A549 (cell line): ENCODE measurements at regions not wholly inside any gene's neighbourhood (a gene's known extent, or its start where the extent isn't known, plus 50 kb on each side); places are given as distances from the start of the nearest gene placed in this dataset.

ENCODE experiments used
- ATAC-seq, 2 experiments: fragments of 200-7000 bp in 1 of 2; fragments of >200 bp in 1 of 2; cut with Nextera tagmentation in 1 of 2; cut with Tn5 transposase in 1 of 2; 3 replicates each; pipeline versions ENCODE4 v1.8.0 to v1.9.1; 2018 to 2020; ENCODE audit warnings: mild to moderate bottlenecking in 1 of 2, moderate library complexity in 1 of 2
- CTCF ChIA-PET: fragments of 300-600 bp; sonication (Branson Sonifier 250); formaldehyde crosslinking; extraction: SDS; loops from one replicate; lab custom pipeline; 2021; ENCODE audit warnings: antibody characterized with exemption, inconsistent platforms; lab: Yijun Ruan, JAX
- POLR2A ChIA-PET: fragments of 350-600 bp; formaldehyde crosslinking; extraction: SDS; loops from one replicate; lab custom pipeline; 2021; ENCODE audit warnings: antibody characterized with exemption, inconsistent platforms; lab: Yijun Ruan, JAX
- DNase-seq, 2 experiments: peaks; one replicate each; pipeline versions ENCODE4 v3.0.0 to v3.0.0-alpha.2; 2011 to 2016; ENCODE audit warnings: low read depth in 1 of 2, low spot score in 1 of 2
- FAIRE-seq: peaks from 2 replicates; lab custom pipeline; 2011; peaks lifted over from hg19 to GRCh38; lab: Jason Lieb, UNC
- H3K27ac ChIP-seq, 2 experiments: fragments of >200 bp; sonication (Bioruptor Twin); formaldehyde crosslinking; 3 replicates each; pipeline ENCODE4 v1.5.1; 2016 to 2017
- H3K4me1 ChIP-seq: fragments of >200 bp; sonication (Bioruptor Twin); formaldehyde crosslinking; 3 replicates; pipeline ENCODE4 v1.6.1; 2016
- H3K4me2 ChIP-seq: fragments of >200 bp; sonication (Bioruptor Twin); formaldehyde crosslinking; 3 replicates; pipeline ENCODE4 v1.6.1; 2016
- H3K4me3 ChIP-seq: fragments of >200 bp; sonication (Bioruptor Twin); formaldehyde crosslinking; 3 replicates; pipeline ENCODE4 v1.5.1; 2016
- H3K9me3 ChIP-seq: fragments of >200 bp; sonication (Bioruptor Twin); formaldehyde crosslinking; 3 replicates; pipeline ENCODE4 v1.6.1; 2016
- BHLHE40 ChIP-seq: IDR thresholded peaks from 2 replicates; pipeline ENCODE4 v1.6.1; 2012; ENCODE audit warnings: low read depth, low read length, inconsistent platforms
- CEBPB ChIP-seq, 2 experiments: fragments of >200 bp in 1 of 2; sonication (Bioruptor Twin) in 1 of 2; formaldehyde crosslinking in 1 of 2; IDR thresholded peaks; 2 replicates each; pipeline ENCODE4 v1.6.1; 2012 to 2016
- CHD4 ChIP-seq: fragments of 200-600 bp; sonication (generic); IDR thresholded peaks from 2 replicates; pipeline ENCODE4 v1.6.1; 2016; ENCODE audit warnings: antibody characterized with exemption, mild to moderate bottlenecking, borderline replicate concordance
- E2F6 ChIP-seq: IDR thresholded peaks from 2 replicates; pipeline ENCODE4 v1.6.1; 2012; ENCODE audit warnings: low read depth, borderline replicate concordance
- EHF ChIP-seq: fragments of 250-450 bp; sonication (Bioruptor Pico); IDR thresholded peaks from 2 replicates; pipeline ENCODE4 v1.5.0; 2020; ENCODE audit warnings: mild to moderate bottlenecking
- EHMT2 ChIP-seq: fragments of 200-600 bp; sonication (generic); IDR thresholded peaks from 2 replicates; pipeline ENCODE4 v1.6.1; 2016; ENCODE audit warnings: antibody characterized with exemption, low read depth, mild to moderate bottlenecking, moderate library complexity
- FOSB ChIP-seq: fragments of 250-450 bp; sonication (Bioruptor Pico); IDR thresholded peaks from 2 replicates; pipeline ENCODE4 v1.5.0; 2020; ENCODE audit warnings: mild to moderate bottlenecking, moderate library complexity
- FOSL2 ChIP-seq, 2 experiments: fragments of 450-650 bp in 1 of 2; fragments of >200 bp in 1 of 2; sonication (Bioruptor Twin) in 1 of 2; formaldehyde crosslinking; IDR thresholded peaks; 2 replicates each; pipeline versions ENCODE4 v1.5.0 to v1.6.1; 2016 to 2020; ENCODE audit warnings: mild to moderate bottlenecking in 1 of 2, moderate library complexity in 1 of 2
- FOXS1 ChIP-seq: fragments of 250-450 bp; sonication (Bioruptor Pico); IDR thresholded peaks from 2 replicates; pipeline ENCODE4 v1.5.0; 2020; ENCODE audit warnings: mild to moderate bottlenecking, moderate library complexity
- GATA3 ChIP-seq: IDR thresholded peaks from 2 replicates; pipeline ENCODE4 v1.6.1; 2012; ENCODE audit warnings: borderline replicate concordance
- HES2 ChIP-seq: fragments of >200 bp; sonication (Bioruptor Twin); formaldehyde crosslinking; IDR thresholded peaks from 2 replicates; pipeline ENCODE4 v1.6.1; 2016
- HEYL ChIP-seq: fragments of 250-450 bp; sonication (Bioruptor Pico); IDR thresholded peaks from 2 replicates; pipeline ENCODE4 v1.8.0; 2021; ENCODE audit warnings: mild to moderate bottlenecking, moderate library complexity
- JUN ChIP-seq, 2 experiments: fragments of >200 bp; sonication (Bioruptor Twin); formaldehyde crosslinking; IDR thresholded peaks; 2 replicates in 1 of 2; 3 replicates in 1 of 2; pipeline ENCODE4 v1.6.1; 2016 to 2017
- JUNB ChIP-seq: fragments of >200 bp; sonication (Bioruptor Twin); formaldehyde crosslinking; IDR thresholded peaks from 2 replicates; pipeline ENCODE4 v1.6.1; 2016
- KDM1A ChIP-seq: fragments of 200-600 bp; sonication (generic); IDR thresholded peaks from 2 replicates; pipeline ENCODE4 v1.6.1; 2016; ENCODE audit warnings: low read depth, mild to moderate bottlenecking
- MAFK ChIP-seq: fragments of 450-650 bp; IDR thresholded peaks from 2 replicates; pipeline ENCODE4 v1.6.1; 2014; ENCODE audit not compliant: partially characterized antibody
- NPAS2 ChIP-seq: fragments of 250-450 bp; sonication (Bioruptor Pico); IDR thresholded peaks from 2 replicates; pipeline ENCODE4 v1.8.0; 2022; ENCODE audit warnings: mild to moderate bottlenecking, moderate library complexity, borderline replicate concordance
- NR3C1 ChIP-seq: fragments of >200 bp; sonication (Bioruptor Twin); formaldehyde crosslinking; IDR thresholded peaks from 3 replicates; pipeline ENCODE4 v1.6.1; 2017
- RAD21 ChIP-seq, 2 experiments: fragments of >200 bp in 1 of 2; sonication (Bioruptor Twin) in 1 of 2; formaldehyde crosslinking in 1 of 2; IDR thresholded peaks in 1 of 2; conservative IDR thresholded peaks in 1 of 2; 2 replicates in 1 of 2; 3 replicates in 1 of 2; pipeline ENCODE4 v1.6.1; 2012 to 2018; ENCODE audit warnings: inconsistent platforms in 1 of 2
- RCOR1 ChIP-seq: fragments of 150-350 bp; IDR thresholded peaks from 2 replicates; pipeline ENCODE4 v1.6.1; 2014; ENCODE audit warnings: antibody characterized with exemption, low read length, low read depth
- RNF2 ChIP-seq: fragments of 200-600 bp; sonication (generic); IDR thresholded peaks from 2 replicates; pipeline ENCODE4 v1.6.1; 2016; ENCODE audit warnings: low read depth, mild to moderate bottlenecking, antibody characterized with exemption, moderate library complexity, borderline replicate concordance
- SMC3 ChIP-seq: fragments of >200 bp; sonication (Bioruptor Twin); formaldehyde crosslinking; IDR thresholded peaks from 3 replicates; pipeline ENCODE4 v1.6.1; 2018; ENCODE audit warnings: inconsistent platforms
- TFCP2L1 ChIP-seq: fragments of 250-450 bp; sonication (Bioruptor Pico); IDR thresholded peaks from 2 replicates; pipeline ENCODE4 v1.5.0; 2021; ENCODE audit warnings: mild to moderate bottlenecking
- TP53 ChIP-seq: fragments of 250-450 bp; sonication (Bioruptor Pico); IDR thresholded peaks from 2 replicates; pipeline ENCODE4 v1.5.0; 2021; ENCODE audit warnings: mild to moderate bottlenecking, moderate library complexity
- ZC3H11A ChIP-seq: fragments of 450-650 bp; IDR thresholded peaks from 2 replicates; pipeline ENCODE4 v1.6.1; 2014; ENCODE audit warnings: antibody characterized with exemption, mild to moderate bottlenecking
- ZNF302 ChIP-seq: fragments of 250-450 bp; sonication (Bioruptor Pico); IDR thresholded peaks from 2 replicates; pipeline ENCODE4 v1.9.0; 2021; ENCODE audit warnings: inconsistent platforms, mild to moderate bottlenecking, moderate library complexity
- WGBS: methylation state at CpG from one replicate; pipeline ENCODE4 v1.1.6; 2017; ENCODE audit errors: missing lambda C conversion rate; 5-methylcytosine and 5-hydroxymethylcytosine counted together

- TF ChIP-seq HES2 (no peak), JUNB (peak; percentile 91), BHLHE40 (no peak), EHMT2 (no peak), NPAS2 (CRISPR knock-in tag) (no peak), TP53 (CRISPR knock-in tag) (no peak), TFCP2L1 (CRISPR knock-in tag) (no peak), MAFK (peak; percentile 72), EHF (CRISPR knock-in tag) (no peak), HEYL (no peak), JUN (IDR thresholded peaks at IDR 0.05) (peak; percentile 34 to 73; a peak in 2 of 5 replicates), CEBPB (IDR thresholded peaks at IDR 0.05) (peak in 1 of 2 experiments; percentile 55; a peak in 1 of 4 replicates)
- TF ChIP-seq, all 56 proteins: peak for 8
Measured at GRCh38 chr7:91557789-91558404, 293.7 kb downstream of the FZD1 start (continued).

GRCh38 chr7:91559947-91560346 lies 295.7 kb downstream of the FZD1 start:
- Histone ChIP-seq H3K4me3 (no peak overlapping the region), H3K4me1 (peaks cover 21% of the 10 kb centered on the region), H3K4me2 (no peak overlapping the region), H3K9me3 (no peaks in the 10 kb centered on the region), H3K27ac (no peak overlapping the region)
- FAIRE-seq (no peak), DNase-seq (no peak), ATAC-seq (no peak)
- CTCF ChIA-PET: interaction anchor here (0.6 kb wide), 1 partner anchor 52 kb away, joined by 3 read pairs; no protein-coding TSS in a partner anchor
- WGBS: 78% methylated on average over 2 of the region's 2 CpGs
- POLR2A ChIA-PET: no interaction called here
- TF ChIP-seq TFCP2L1 (CRISPR knock-in tag): no peak

- POLR2A ChIA-PET: no interaction called here
- CTCF ChIA-PET: no interaction called here
- H3K9me3 ChIP-seq: no peaks in the 10 kb centered on the region
- H3K27ac ChIP-seq: no peak overlapping the region
- peaks cover 7% of the 10 kb centered on the region; the same call in 2 of the 3 replicates for H3K4me1 ChIP-seq
- DNase-seq (no peak), FAIRE-seq (no peak), ATAC-seq (no peak)
- H3K4me2 ChIP-seq: no peak overlapping the region
- TF ChIP-seq FOXS1 (CRISPR knock-in tag): no peak
- TF ChIP-seq E2F6: no peak
- TF ChIP-seq RNF2: no peak
- TF ChIP-seq CEBPB (IDR thresholded peaks at IDR 0.05): no peak
- no peak for TF ChIP-seq FOSL2 (IDR thresholded peaks at IDR 0.05)
- TF ChIP-seq FOSL2 (CRISPR knock-in tag; IDR thresholded peaks at IDR 0.05): no peak
- TF ChIP-seq KDM1A: no peak
- TF ChIP-seq CHD4: no peak
- TF ChIP-seq JUNB: no peak
- no peak for TF ChIP-seq JUN (IDR thresholded peaks at IDR 0.05)
- TF ChIP-seq ZC3H11A: no peak
- no peak for TF ChIP-seq RCOR1
- no peak for TF ChIP-seq RAD21 (conservative IDR thresholded peaks at IDR 0.05 in 1 of 2, IDR thresholded peaks at IDR 0.05 in 1 of 2)
- no peak for TF ChIP-seq FOSB (CRISPR knock-in tag)
- TF ChIP-seq SMC3: no peak
- TF ChIP-seq EHF (CRISPR knock-in tag): no peak
- WGBS: 83% methylated on average over 1 of the region's 1 CpG
- H3K4me3 ChIP-seq: no peak overlapping the region
Measured at GRCh38 chr7:91564101-91564500, 299.9 kb downstream of the FZD1 start.

GRCh38 chr7:91564541-91564940 lies 300.3 kb downstream of the FZD1 start:
- ChIA-PET POLR2A (no interaction called here), CTCF (no interaction called here)
- no peak overlapping the region for H3K27ac ChIP-seq
- no peak overlapping the region for H3K4me3 ChIP-seq
- H3K9me3 ChIP-seq: no peaks in the 10 kb centered on the region
- no peak for TF ChIP-seq GATA3
- no peak for TF ChIP-seq ZNF302 (CRISPR knock-in tag)
- TF ChIP-seq HEYL: no peak
- TF ChIP-seq FOSB (CRISPR knock-in tag): no peak
- TF ChIP-seq NR3C1: no peak
- TF ChIP-seq BHLHE40: no peak
- no peak for DNase-seq
- no peak for ATAC-seq
- 38% methylated on average over 1 of the region's 1 CpG for WGBS
- no peak overlapping the region for H3K4me2 ChIP-seq
- no peak for FAIRE-seq
- H3K4me1 ChIP-seq: peaks cover 7% of the 10 kb centered on the region; the same call in 2 of the 3 replicates
